ENCODE measurements at regions not wholly inside any gene's neighbourhood (a gene's known extent, or its start where the extent isn't known, plus 50 kb on each side); places are given as distances from the start of the nearest gene placed in this dataset.

DNA sequence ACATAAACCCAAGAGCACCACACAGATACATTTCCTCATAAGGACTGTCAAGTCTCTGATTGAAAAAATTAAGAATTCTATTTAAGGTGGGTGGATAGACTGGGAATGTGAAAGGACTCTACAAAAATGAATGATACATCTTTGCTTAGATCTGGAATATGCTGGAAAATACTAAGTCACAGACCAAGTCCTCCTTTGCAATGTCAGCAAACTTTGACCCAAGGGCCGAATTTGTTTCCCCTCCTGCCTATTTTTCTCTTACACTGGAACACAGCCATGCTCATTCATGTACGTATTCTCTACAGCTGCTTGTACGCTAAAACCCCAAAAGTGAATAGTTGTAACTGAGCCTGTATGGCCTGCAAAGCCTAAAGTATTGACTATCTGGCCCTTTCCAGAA, 180.7 kb downstream of the ADSS2 start:
- Histone ChIP-seq H4K91ac (ENCODE audit: low read length) (no peak overlapping the region), H2BK5ac (ENCODE audit: low read depth, low read length, poor library complexity, severe bottlenecking) (no peak overlapping the region), H3K9ac (ENCODE audit: low read length) (no peak overlapping the region), H3K18ac (ENCODE audit: low read depth in 1 of 2, low read length in 2 of 2) (no peak overlapping the region), H3K9me3 (ENCODE audit: control insufficient read depth, low read length) (peaks cover 10% of the 10 kb centered on the region), H3K23ac (ENCODE audit: low read length in 2 of 2) (no peak overlapping the region), H3K4me1 (ENCODE audit: control insufficient read depth, insufficient read depth, low read depth, low read length) (peaks cover 11% of the 10 kb centered on the region), H3K79me1 (replicated peaks; ENCODE audit: low read length, poor library complexity, severe bottlenecking) (no peaks in the 10 kb centered on the region), H2BK120ac (ENCODE audit: low read depth, low read length) (no peak overlapping the region), H3K4me3 (ENCODE audit: insufficient read depth in 1 of 2, low read depth in 1 of 2, low read length in 2 of 2) (no peak overlapping the region), H3K4me2 (ENCODE audit: low read length, poor library complexity, severe bottlenecking) (no peak overlapping the region), H2AFZ (ENCODE audit: low read depth, low read length) (no peak overlapping the region), H3K27ac (ENCODE audit: low read length, poor library complexity, severe bottlenecking) (no peak overlapping the region), H3K14ac (ENCODE audit: low read length in 2 of 2) (no peak overlapping the region), H3K36me3 (ENCODE audit: control insufficient read depth in 1 of 2, insufficient read depth in 2 of 2, low read depth in 1 of 2, low read length in 2 of 2) (no peaks in the 10 kb centered on the region), H2BK15ac (ENCODE audit: low read depth, poor library complexity, severe bottlenecking) (no peak overlapping the region), H4K8ac (ENCODE audit: low read length) (no peak overlapping the region), H3K27me3 (ENCODE audit: control insufficient read depth in 1 of 2, insufficient read depth in 1 of 2, low read length in 2 of 2) (no peaks in the 10 kb centered on the region), H2BK12ac (ENCODE audit: low read length in 2 of 2) (no peak overlapping the region), H2AK5ac (ENCODE audit: low read length, severe bottlenecking) (no peak overlapping the region), H3K4ac (ENCODE audit: low read depth in 1 of 2, low read length in 2 of 2) (no peak overlapping the region)
- WGBS, result 98% methylated on average over 3 of the region's 3 CpGs
- no peak for DNase-seq

- H3K4me2 ChIP-seq (ENCODE audit: low read length, poor library complexity, severe bottlenecking), result no peak overlapping the region
- H3K23ac ChIP-seq (ENCODE audit: low read length in 2 of 2), result no peak overlapping the region
- peaks cover 11% of the 10 kb centered on the region for H3K4me1 ChIP-seq (ENCODE audit: control insufficient read depth, insufficient read depth, low read depth, low read length)
- no peak overlapping the region for H2BK5ac ChIP-seq (ENCODE audit: low read depth, low read length, poor library complexity, severe bottlenecking)
- WGBS, result 94% methylated on average over 15 of the region's 15 CpGs
- H3K4ac ChIP-seq (ENCODE audit: low read depth in 1 of 2, low read length in 2 of 2), result no peak overlapping the region
- no peaks in the 10 kb centered on the region for H3K36me3 ChIP-seq (ENCODE audit: control insufficient read depth in 1 of 2, insufficient read depth in 2 of 2, low read depth in 1 of 2, low read length in 2 of 2)
- H3K9ac ChIP-seq (ENCODE audit: low read length), result no peak overlapping the region
- H4K91ac ChIP-seq (ENCODE audit: low read length), result no peak overlapping the region
- H3K27ac ChIP-seq (ENCODE audit: low read length, poor library complexity, severe bottlenecking), result no peak overlapping the region
- H3K18ac ChIP-seq (ENCODE audit: low read depth in 1 of 2, low read length in 2 of 2), result peak overlapping the region in 1 of 2 experiments; percentile 21
- H2BK120ac ChIP-seq (ENCODE audit: low read depth, low read length), result no peak overlapping the region
- H2AFZ ChIP-seq (ENCODE audit: low read depth, low read length), result no peak overlapping the region
- peaks cover 10% of the 10 kb centered on the region for H3K9me3 ChIP-seq (ENCODE audit: control insufficient read depth, low read length)
- DNase-seq, result no peak
- H4K8ac ChIP-seq (ENCODE audit: low read length), result no peak overlapping the region
- H3K27me3 ChIP-seq (ENCODE audit: control insufficient read depth in 1 of 2, insufficient read depth in 1 of 2, low read length in 2 of 2), result no peaks in the 10 kb centered on the region
- peak overlapping the region; percentile 53 for H2AK5ac ChIP-seq (ENCODE audit: low read length, severe bottlenecking)
- no peak overlapping the region for H3K14ac ChIP-seq (ENCODE audit: low read length in 2 of 2)
- no peak overlapping the region for H3K4me3 ChIP-seq (ENCODE audit: insufficient read depth in 1 of 2, low read depth in 1 of 2, low read length in 2 of 2)
- no peak overlapping the region for H2BK12ac ChIP-seq (ENCODE audit: low read length in 2 of 2)
- no peaks in the 10 kb centered on the region for H3K79me1 ChIP-seq (replicated peaks; ENCODE audit: low read length, poor library complexity, severe bottlenecking)
- H2BK15ac ChIP-seq (ENCODE audit: low read depth, poor library complexity, severe bottlenecking), result no peak overlapping the region
Observed at GRCh38 chr1:244271691-244272308, 179.9 kb downstream of the ADSS2 start.

DNA sequence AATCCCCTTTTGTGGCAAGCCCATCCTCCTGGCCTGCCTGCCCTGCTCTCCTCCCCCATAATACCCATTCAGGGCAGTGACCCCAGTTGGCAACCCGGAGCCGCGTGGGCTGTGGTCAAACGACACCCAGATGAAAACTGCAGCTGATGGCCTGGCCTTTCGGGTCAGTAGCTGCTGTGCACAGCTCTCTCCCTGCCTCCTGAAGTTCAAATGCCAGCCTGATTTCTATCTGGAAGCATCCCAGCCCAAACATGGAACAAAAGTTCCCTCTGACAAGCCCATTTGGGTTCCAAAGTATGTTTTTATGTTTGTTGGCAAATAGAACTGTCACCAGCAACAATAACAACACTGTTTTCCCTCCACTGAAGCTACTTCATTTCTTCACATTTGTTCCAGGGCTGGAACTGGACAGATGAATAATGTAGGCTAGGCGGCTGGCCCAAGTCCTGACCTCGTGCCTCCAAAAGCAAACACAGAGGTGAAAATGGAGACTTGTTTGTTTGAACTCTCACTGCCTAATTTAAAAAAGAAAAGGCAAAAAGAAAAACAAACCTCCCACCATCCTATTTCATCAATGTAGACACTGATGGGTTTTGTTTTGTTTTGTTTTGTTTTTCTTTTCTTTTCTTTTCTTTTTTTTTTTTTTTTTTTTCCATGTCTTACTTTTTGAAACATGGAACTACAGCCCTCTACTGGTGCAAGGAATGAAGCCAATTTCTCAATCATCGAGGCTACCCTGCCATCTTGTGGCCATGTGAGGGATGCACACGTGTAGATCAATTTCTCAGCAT, 179.0 kb downstream of the ADSS2 start:
- H3K4me1 ChIP-seq (ENCODE audit: control insufficient read depth, insufficient read depth, low read depth, low read length), result peaks cover 11% of the 10 kb centered on the region
- H4K8ac ChIP-seq (ENCODE audit: low read length), result peak overlapping the region; percentile 67
- no peak overlapping the region for H2BK15ac ChIP-seq (ENCODE audit: low read depth, poor library complexity, severe bottlenecking)
- peak; percentile 90 for DNase-seq
- H3K27me3 ChIP-seq (ENCODE audit: control insufficient read depth in 1 of 2, insufficient read depth in 1 of 2, low read length in 2 of 2), result no peaks in the 10 kb centered on the region
- peak overlapping the region in 1 of 2 experiments; percentile 66 for H3K4ac ChIP-seq (ENCODE audit: low read depth in 1 of 2, low read length in 2 of 2)
- no peak overlapping the region for H2BK120ac ChIP-seq (ENCODE audit: low read depth, low read length)
- no peak overlapping the region for H3K4me3 ChIP-seq (ENCODE audit: insufficient read depth in 1 of 2, low read depth in 1 of 2, low read length in 2 of 2)
- no peak overlapping the region for H3K27ac ChIP-seq (ENCODE audit: low read length, poor library complexity, severe bottlenecking)
- no peaks in the 10 kb centered on the region for H3K79me1 ChIP-seq (replicated peaks; ENCODE audit: low read length, poor library complexity, severe bottlenecking)
- no peak overlapping the region for H2AFZ ChIP-seq (ENCODE audit: low read depth, low read length)
- H3K18ac ChIP-seq (ENCODE audit: low read depth in 1 of 2, low read length in 2 of 2), result peak overlapping the region; percentile 3 to 52
- 65% methylated on average over 9 of the region's 9 CpGs for WGBS
- no peaks in the 10 kb centered on the region for H3K36me3 ChIP-seq (ENCODE audit: control insufficient read depth in 1 of 2, insufficient read depth in 2 of 2, low read depth in 1 of 2, low read length in 2 of 2)
- peak overlapping the region; percentile 56 for H4K91ac ChIP-seq (ENCODE audit: low read length)
- H3K23ac ChIP-seq (ENCODE audit: low read length in 2 of 2), result no peak overlapping the region
- peaks cover 10% of the 10 kb centered on the region for H3K9me3 ChIP-seq (ENCODE audit: control insufficient read depth, low read length)
- no peak overlapping the region for H3K4me2 ChIP-seq (ENCODE audit: low read length, poor library complexity, severe bottlenecking)
- peak overlapping the region; percentile 80 for H3K9ac ChIP-seq (ENCODE audit: low read length)
- no peak overlapping the region for H3K14ac ChIP-seq (ENCODE audit: low read length in 2 of 2)
- H2BK12ac ChIP-seq (ENCODE audit: low read length in 2 of 2), result peak overlapping the region in 1 of 2 experiments; percentile 18
- peak overlapping the region; percentile 50 for H2AK5ac ChIP-seq (ENCODE audit: low read length, severe bottlenecking)
- H2BK5ac ChIP-seq (ENCODE audit: low read depth, low read length, poor library complexity, severe bottlenecking), result no peak overlapping the region

DNA sequence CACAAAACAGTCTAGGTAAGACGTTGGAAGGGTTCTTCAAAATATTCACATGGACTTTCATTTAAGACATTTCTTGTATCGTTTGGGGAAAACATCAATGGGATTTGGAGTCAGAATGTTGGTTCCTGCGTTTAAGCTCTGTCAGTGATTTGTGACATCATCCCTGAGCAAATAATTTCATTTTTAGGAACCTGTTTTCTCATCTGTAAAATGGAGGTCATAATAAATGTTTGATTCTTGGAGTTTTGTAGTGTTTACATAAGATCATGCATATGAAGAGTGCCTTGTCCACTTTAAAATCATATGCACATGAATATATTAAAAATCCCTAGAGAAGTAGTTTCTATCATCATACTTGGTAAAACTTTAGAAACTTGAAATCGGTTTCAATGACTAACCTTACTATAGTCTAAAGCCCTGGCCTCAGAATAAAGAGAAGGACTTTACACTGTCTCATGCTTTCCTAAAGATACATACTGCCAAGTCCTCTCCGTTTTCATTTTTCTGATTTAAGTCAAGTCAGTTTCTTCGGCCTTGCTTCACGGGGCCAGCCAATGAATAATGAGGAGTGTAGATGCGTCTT, 178.4 kb downstream of the ADSS2 start:
- Histone ChIP-seq H3K27me3 (ENCODE audit: control insufficient read depth in 1 of 2, insufficient read depth in 1 of 2, low read length in 2 of 2) (no peaks in the 10 kb centered on the region), H3K36me3 (ENCODE audit: control insufficient read depth in 1 of 2, insufficient read depth in 2 of 2, low read depth in 1 of 2, low read length in 2 of 2) (no peaks in the 10 kb centered on the region), H3K4ac (ENCODE audit: low read depth in 1 of 2, low read length in 2 of 2) (no peak overlapping the region), H2AK5ac (ENCODE audit: low read length, severe bottlenecking) (no peak overlapping the region), H3K18ac (ENCODE audit: low read depth in 1 of 2, low read length in 2 of 2) (no peak overlapping the region), H2BK5ac (ENCODE audit: low read depth, low read length, poor library complexity, severe bottlenecking) (no peak overlapping the region), H3K79me1 (replicated peaks; ENCODE audit: low read length, poor library complexity, severe bottlenecking) (no peaks in the 10 kb centered on the region), H3K9ac (ENCODE audit: low read length) (peak overlapping the region; percentile 80), H2AFZ (ENCODE audit: low read depth, low read length) (no peak overlapping the region), H3K23ac (ENCODE audit: low read length in 2 of 2) (no peak overlapping the region), H3K27ac (ENCODE audit: low read length, poor library complexity, severe bottlenecking) (peak overlapping the region; percentile 73), H2BK15ac (ENCODE audit: low read depth, poor library complexity, severe bottlenecking) (no peak overlapping the region), H3K4me2 (ENCODE audit: low read length, poor library complexity, severe bottlenecking) (peak overlapping the region; percentile 15), H3K14ac (ENCODE audit: low read length in 2 of 2) (no peak overlapping the region), H2BK120ac (ENCODE audit: low read depth, low read length) (no peak overlapping the region), H3K9me3 (ENCODE audit: control insufficient read depth, low read length) (peaks cover 10% of the 10 kb centered on the region), H3K4me3 (ENCODE audit: insufficient read depth in 1 of 2, low read depth in 1 of 2, low read length in 2 of 2) (peak overlapping the region in 1 of 2 experiments; percentile 63), H4K8ac (ENCODE audit: low read length) (peak overlapping the region; percentile 48), H4K91ac (ENCODE audit: low read length) (no peak overlapping the region), H3K4me1 (ENCODE audit: control insufficient read depth, insufficient read depth, low read depth, low read length) (peaks cover 11% of the 10 kb centered on the region), H2BK12ac (ENCODE audit: low read length in 2 of 2) (no peak overlapping the region)
- 36% methylated on average over 8 of the region's 8 CpGs for WGBS
- no peak for DNase-seq

All from mesenchymal stem cell (in vitro differentiated cells and primary cell).